ENCODE measurements at regions not wholly inside any gene's neighbourhood (a gene's known extent, or its start where the extent isn't known, plus 50 kb on each side); places are given as distances from the start of the nearest gene placed in this dataset.

DNA sequence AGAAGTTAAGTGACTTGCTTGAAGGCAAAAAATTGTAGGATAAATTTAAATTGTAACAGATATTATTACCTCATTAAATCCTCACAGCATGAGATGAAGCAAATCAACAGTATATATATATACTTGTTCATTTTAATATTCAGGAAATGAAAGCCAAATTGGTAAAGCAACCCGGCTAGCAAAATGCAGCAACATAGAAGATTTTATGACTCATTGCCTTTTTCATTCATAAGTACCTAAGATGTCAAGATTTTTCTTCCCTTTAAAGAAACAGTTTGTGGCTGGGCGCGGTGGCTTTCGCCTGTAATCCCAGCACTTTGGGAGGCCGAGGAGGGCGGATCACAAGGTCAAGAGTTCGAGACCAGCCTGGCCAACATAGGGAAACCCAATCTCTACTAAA, 190.5 kb upstream of the NRIP1 start:
- TF ChIP-seq, protein P1, sequence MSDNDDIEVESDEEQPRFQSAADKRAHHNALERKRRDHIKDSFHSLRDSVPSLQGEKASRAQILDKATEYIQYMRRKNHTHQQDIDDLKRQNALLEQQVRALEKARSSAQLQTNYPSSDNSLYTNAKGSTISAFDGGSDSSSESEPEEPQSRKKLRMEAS (CRISPR knock-in tag; IDR thresholded peaks at IDR 0.05) = no peak
- TF ChIP-seq, protein P2, sequence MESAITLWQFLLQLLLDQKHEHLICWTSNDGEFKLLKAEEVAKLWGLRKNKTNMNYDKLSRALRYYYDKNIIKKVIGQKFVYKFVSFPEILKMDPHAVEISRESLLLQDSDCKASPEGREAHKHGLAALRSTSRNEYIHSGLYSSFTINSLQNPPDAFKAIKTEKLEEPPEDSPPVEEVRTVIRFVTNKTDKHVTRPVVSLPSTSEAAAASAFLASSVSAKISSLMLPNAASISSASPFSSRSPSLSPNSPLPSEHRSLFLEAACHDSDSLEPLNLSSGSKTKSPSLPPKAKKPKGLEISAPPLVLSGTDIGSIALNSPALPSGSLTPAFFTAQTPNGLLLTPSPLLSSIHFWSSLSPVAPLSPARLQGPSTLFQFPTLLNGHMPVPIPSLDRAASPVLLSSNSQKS (CRISPR knock-in tag; IDR thresholded peaks at IDR 0.05) = no peak
